Central memory CD8-positive, alpha-beta T cell (primary cell): ENCODE measurements at regions not wholly inside any gene's neighbourhood (a gene's known extent, or its start where the extent isn't known, plus 50 kb on each side); places are given as distances from the start of the nearest gene placed in this dataset.

ENCODE experiments used
- ATAC-seq: fragments of 150-1000 bp; cut with Tn5 transposase; replicated peaks from 2 replicates; pipeline ENCODE4 v1.10.0; 2022; ENCODE audit warnings: mild to moderate bottlenecking, moderate FRiP score, moderate number of reproducible peaks; ENCODE audit not compliant: poor library complexity, severe bottlenecking; ENCODE audit errors: extremely low read depth
- DNase-seq, 2 donors: peaks; one replicate each; pipeline ENCODE4 v3.0.0; 2021; ENCODE audit warnings: low spot score in 2 of 2
- H3K27ac Mint-ChIP-seq: one replicate; pipeline ENCODE4 v1.8.0; 2022; ENCODE audit warnings: low read depth, mild to moderate bottlenecking, moderate library complexity, mixed read lengths
- H3K27me3 Mint-ChIP-seq: one replicate; pipeline ENCODE4 v1.8.0; 2022; ENCODE audit warnings: mixed read lengths
- H3K36me3 Mint-ChIP-seq: one replicate; pipeline ENCODE4 v1.8.0; 2022; ENCODE audit warnings: mild to moderate bottlenecking, moderate library complexity, mixed read lengths; ENCODE audit not compliant: insufficient read depth
- H3K4me1 Mint-ChIP-seq: one replicate; pipeline ENCODE4 v1.8.0; 2022; ENCODE audit warnings: mixed read lengths
- H3K4me3 Mint-ChIP-seq: one replicate; pipeline ENCODE4 v1.8.0; 2022; ENCODE audit warnings: mild to moderate bottlenecking, moderate library complexity, mixed read lengths
- H3K9me3 Mint-ChIP-seq: one replicate; pipeline ENCODE4 v1.8.0; 2022; ENCODE audit warnings: mixed read lengths

DNA sequence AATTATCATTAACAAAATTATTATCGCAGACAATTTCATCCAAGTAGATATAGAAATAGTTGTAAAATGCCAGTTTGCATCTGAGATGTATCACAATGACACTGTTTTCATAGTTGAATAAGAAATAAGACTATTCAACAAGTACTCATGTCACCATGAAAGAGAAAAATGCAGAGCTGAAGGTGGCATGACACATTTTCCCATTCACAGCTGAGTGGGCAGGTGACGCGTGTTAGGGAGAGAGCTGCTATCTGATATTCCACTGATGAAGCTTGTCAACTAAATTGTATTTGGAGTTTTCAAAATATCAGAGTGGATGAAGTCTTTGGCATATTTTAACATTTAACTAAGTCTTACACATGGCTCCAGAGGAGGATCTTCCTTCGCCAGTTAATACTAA lies 70.3 kb upstream of the HDAC9 start:
- Mint-ChIP-seq H3K9me3 (no peaks in the 10 kb centered on the region), H3K27ac (no peak overlapping the region), H3K4me1 (no peaks in the 10 kb centered on the region), H3K36me3 (no peaks in the 10 kb centered on the region), H3K27me3 (no peaks in the 10 kb centered on the region), H3K4me3 (no peak overlapping the region)
- ATAC-seq, result no peak
- no peak for DNase-seq

DNA sequence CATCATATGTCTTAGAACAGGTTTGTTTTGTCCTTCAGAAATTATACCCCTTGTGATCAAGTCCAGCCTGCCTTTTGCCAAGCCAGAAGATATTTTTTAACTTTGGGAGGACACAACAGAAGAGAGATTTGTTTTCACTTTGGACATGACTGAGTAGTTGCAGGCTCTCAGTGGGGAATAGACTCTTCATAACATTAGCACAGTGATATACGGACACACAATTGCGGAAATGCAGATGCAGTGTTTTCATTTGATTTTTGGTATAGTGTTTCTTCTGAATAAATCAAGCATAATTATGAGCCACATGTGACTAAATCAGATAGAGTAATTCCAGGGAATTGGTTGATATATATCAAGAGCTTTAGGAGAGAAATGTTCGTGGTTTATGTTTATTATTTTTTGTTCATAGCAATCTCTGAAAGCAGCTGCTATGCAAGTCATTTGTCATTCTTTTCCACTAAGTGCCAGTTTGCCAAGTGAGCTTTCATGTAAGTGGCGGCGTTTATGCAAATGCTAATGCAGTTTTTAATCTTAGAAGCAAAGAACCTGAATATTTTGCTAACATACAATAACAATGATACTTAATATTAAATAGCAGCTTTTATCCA lies 69.6 kb upstream of the HDAC9 start:
- Mint-ChIP-seq H3K4me3 (no peak overlapping the region), H3K9me3 (no peaks in the 10 kb centered on the region), H3K4me1 (no peaks in the 10 kb centered on the region), H3K27me3 (no peaks in the 10 kb centered on the region), H3K27ac (no peak overlapping the region), H3K36me3 (no peaks in the 10 kb centered on the region)
- DNase-seq (no peak), ATAC-seq (no peak)

DNA sequence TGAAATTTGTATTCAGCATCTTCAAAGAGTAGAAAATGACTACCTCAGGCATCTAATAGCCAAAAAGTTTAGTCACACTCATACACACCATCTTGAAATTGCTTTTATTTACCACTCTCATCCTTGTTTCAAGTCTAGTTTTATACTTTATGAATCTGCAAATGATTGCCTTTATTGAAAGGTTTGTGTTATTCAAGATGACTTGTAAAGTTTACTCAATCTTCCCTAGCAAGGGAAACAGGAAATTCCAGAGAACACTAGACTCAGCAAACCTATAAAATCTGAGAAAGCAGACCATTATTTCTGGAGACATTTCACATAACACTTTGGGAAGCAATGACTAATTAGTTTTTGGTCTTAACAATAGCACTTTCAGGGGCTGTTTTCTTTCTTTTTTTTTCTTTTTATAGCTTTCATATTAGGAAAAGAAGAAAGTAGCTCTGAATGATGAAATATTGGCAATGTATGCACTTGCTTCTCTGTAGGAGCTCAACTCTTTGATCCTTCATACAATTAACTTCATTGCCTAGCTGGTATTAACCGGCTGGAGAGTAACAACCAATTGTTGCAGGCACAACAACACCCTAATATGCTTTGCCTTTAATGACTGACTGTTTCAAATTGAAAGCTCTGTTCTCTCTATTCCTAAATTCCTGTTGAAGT lies 68.9 kb upstream of the HDAC9 start:
- no peak for ATAC-seq
- H3K4me3 Mint-ChIP-seq, result no peak overlapping the region
- no peaks in the 10 kb centered on the region for H3K27me3 Mint-ChIP-seq

DNA sequence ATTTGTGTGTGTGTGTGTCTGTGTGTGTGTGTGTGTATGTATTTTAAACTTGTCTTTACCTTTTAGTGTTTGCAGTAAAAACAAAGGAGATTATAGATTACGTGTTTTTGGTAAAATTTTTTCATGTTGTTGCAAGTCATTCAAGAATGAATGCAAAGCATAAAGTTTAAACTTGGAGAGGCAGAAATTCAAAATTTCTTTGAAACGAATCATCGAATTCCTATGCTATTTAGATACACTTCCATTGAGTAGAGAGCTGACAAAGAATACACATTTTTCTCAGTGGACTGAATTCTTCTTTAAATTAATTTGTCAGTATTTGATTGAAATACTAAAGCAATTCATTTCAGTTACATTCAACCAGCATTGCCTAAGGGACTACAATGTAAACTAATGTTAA lies 66.0 kb upstream of the HDAC9 start:
- Mint-ChIP-seq H3K4me1 (no peaks in the 10 kb centered on the region), H3K27me3 (no peaks in the 10 kb centered on the region)

More for the DNA sequence above, 68.9 kb upstream of the HDAC9 start:
- Mint-ChIP-seq H3K4me1 (no peaks in the 10 kb centered on the region), H3K9me3 (no peaks in the 10 kb centered on the region), H3K27ac (no peak overlapping the region), H3K36me3 (no peaks in the 10 kb centered on the region)
- no peak for DNase-seq

DNA sequence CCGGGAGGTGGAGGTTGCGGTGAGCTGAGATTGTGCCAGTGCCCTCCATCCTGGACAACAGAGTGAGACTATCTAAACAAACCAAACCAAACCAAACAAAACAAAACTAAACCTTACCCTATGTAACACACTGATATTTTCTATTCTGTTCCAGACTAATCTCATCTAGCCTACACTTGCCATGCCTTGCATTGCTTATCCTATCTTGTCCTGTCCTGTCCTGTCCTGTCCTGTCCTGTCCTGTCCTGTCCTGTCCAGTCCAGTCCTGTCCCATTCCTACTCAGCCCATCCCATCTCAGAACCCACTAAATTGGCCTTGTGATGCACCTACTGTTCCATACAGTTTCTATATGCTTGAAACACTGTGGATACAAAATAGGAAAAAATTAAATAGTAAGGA lies 64.7 kb upstream of the HDAC9 start:
- Mint-ChIP-seq H3K4me3 (no peak overlapping the region), H3K4me1 (no peaks in the 10 kb centered on the region), H3K9me3 (no peaks in the 10 kb centered on the region), H3K36me3 (no peaks in the 10 kb centered on the region), H3K27ac (no peak overlapping the region), H3K27me3 (no peaks in the 10 kb centered on the region)
- DNase-seq (no peak), ATAC-seq (no peak)

More for the DNA sequence above, 66.0 kb upstream of the HDAC9 start:
- Mint-ChIP-seq H3K36me3 (no peaks in the 10 kb centered on the region), H3K4me3 (no peak overlapping the region), H3K9me3 (no peaks in the 10 kb centered on the region), H3K27ac (no peak overlapping the region)
- DNase-seq (no peak), ATAC-seq (no peak)

DNA sequence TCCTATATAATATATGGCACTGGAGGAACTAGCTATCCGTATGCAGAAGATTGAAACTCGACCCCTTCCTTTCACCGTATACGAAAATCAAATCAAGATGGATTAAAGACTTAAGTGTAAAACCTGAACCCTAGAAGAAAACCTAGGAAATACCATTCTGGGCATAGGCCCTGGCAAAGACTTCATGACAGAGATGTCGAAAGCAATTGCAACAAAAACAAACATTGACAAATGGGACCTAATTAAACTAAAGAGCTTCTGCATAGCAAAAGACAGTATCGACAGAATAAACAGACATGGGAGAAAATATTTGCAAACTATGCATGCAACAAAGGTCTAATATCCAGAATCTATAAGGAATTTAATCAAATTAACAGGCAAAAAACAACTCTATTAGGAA lies 61.4 kb upstream of the HDAC9 start:
- DNase-seq (no peak), ATAC-seq (no peak)
- no peak overlapping the region for H3K27ac Mint-ChIP-seq
- no peak overlapping the region for H3K4me3 Mint-ChIP-seq
- H3K9me3 Mint-ChIP-seq, result no peaks in the 10 kb centered on the region
- H3K4me1 Mint-ChIP-seq, result peaks cover 3% of the 10 kb centered on the region
- H3K36me3 Mint-ChIP-seq, result no peaks in the 10 kb centered on the region
- H3K27me3 Mint-ChIP-seq, result no peaks in the 10 kb centered on the region

DNA sequence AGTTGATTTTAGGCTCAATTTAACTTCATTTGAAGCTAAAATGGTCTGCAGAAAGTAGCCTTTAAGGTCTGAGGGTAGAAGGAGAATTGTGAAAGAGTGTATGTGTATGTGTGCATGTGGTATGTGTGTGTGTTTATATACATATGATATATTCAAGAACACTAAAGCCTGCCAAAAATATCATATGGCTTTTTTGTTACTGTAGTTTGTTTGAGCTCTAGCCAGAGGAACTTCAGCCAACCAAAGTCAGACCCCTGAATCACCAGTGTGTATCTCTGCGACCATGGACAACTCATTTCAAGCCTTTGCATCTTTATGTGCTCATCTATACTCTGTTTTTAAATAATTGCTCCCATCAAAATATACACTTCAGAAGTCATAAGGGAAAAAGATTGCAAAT lies 58.4 kb upstream of the HDAC9 start:
- Mint-ChIP-seq H3K36me3 (no peaks in the 10 kb centered on the region), H3K9me3 (no peaks in the 10 kb centered on the region), H3K27me3 (no peaks in the 10 kb centered on the region), H3K4me1 (peaks cover 10% of the 10 kb centered on the region), H3K4me3 (no peak overlapping the region), H3K27ac (no peak overlapping the region)
- DNase-seq (no peak), ATAC-seq (no peak)

DNA sequence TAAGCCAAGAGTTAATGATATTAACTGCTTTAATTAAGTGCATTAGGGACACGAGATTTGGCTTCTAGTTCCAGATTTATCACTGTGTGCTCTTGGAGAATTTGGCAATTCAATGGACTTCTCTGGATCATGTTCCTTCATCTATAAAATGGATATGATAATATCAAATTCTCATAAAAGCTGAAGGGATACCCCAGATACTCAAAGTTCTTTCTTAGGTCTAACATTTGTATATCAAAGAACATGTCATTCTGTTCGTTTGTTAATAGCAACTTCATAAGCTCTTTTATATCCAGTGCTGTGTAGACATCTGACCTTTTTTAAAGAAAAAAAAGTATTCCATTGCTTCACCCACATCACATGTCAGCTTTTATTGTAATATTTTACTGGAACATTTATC lies 54.6 kb upstream of the HDAC9 start:
- DNase-seq, result no peak
- Mint-ChIP-seq H3K27ac (no peak overlapping the region), H3K4me1 (peaks cover 10% of the 10 kb centered on the region), H3K36me3 (no peaks in the 10 kb centered on the region), H3K27me3 (no peaks in the 10 kb centered on the region), H3K9me3 (no peaks in the 10 kb centered on the region), H3K4me3 (no peak overlapping the region)
- no peak for ATAC-seq

DNA sequence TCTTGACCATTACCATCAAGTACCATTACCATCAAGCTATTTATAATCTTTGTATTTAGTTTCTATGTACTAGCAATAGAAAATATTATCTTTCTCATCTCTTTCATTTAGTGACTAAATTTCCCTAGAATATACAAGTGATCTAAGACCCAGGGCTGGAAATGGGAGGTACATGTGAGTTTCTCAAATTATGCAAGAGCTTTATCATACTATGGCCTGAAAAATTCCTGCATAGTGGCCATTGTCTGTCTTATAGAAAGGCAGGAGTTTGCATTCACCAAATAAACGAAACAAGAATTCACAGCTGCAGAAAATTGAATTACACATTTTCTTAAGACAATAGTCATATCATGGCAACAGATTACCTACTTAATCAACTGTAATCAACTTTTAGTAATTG lies 50.7 kb upstream of the HDAC9 start:
- H3K4me3 Mint-ChIP-seq, result no peak overlapping the region
- no peaks in the 10 kb centered on the region for H3K9me3 Mint-ChIP-seq
- H3K27ac Mint-ChIP-seq, result no peak overlapping the region
- no peaks in the 10 kb centered on the region for H3K27me3 Mint-ChIP-seq
- DNase-seq, result no peak
- H3K4me1 Mint-ChIP-seq, result peaks cover 1% of the 10 kb centered on the region
- no peak for ATAC-seq
- no peaks in the 10 kb centered on the region for H3K36me3 Mint-ChIP-seq

DNA sequence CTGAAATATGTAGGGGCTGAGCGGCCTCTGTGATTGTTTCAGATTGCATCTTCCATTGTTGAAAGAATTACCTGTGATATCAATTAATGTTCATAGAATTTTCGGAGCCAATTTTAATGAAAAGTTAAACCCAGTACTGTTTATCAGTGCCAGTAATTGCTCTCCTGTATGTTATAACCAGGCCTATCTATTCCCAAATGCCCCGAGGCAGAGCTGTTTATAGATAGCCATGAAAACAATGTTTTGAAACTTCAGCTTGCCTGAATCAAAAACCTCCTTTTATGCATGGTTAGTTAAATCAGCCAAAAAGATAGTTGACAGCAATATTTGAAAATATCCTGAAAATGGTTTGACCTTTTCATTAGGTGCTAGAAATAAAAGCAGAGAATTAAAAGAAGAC lies 50.1 kb upstream of the HDAC9 start:
- H3K9me3 Mint-ChIP-seq, result no peaks in the 10 kb centered on the region
- no peak overlapping the region for H3K27ac Mint-ChIP-seq
- no peak for DNase-seq
- no peak overlapping the region for H3K4me3 Mint-ChIP-seq
- H3K27me3 Mint-ChIP-seq, result no peaks in the 10 kb centered on the region
- no peaks in the 10 kb centered on the region for H3K36me3 Mint-ChIP-seq
- no peak for ATAC-seq
- no peaks in the 10 kb centered on the region for H3K4me1 Mint-ChIP-seq
